Middle frontal gyrus (tissue), 1 donor: ENCODE measurements at regions not wholly inside any gene's neighbourhood (a gene's known extent, or its start where the extent isn't known, plus 50 kb on each side); places are given as distances from the start of the nearest gene placed in this dataset.

Experiments used
- DNase-seq: peaks from one replicate; pipeline ENCODE4 v3.0.0-alpha.2; 2015; ENCODE audit warnings: low spot score; ENCODE audit errors: extremely low spot score

DNA sequence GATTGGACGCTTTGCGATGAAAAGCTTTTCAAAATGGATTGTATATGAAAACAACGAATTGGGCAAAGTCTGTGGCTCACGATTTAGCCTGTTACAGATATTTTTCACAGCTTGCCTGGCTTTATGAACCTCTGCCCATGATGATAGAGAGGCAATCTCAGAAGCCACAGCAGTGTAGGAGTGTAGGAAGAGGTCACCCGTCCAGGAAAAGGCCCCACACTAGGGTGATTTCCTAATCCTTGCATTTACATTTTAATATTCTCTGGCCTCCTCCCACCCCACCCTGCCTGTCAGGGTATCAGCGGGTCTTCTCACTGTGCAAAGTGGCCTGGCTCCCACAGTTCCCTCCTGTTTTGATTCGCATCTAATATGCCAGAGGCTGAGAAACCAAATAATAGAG, 81.8 kb upstream of the FOXN3 start:
- no peak for DNase-seq

DNA sequence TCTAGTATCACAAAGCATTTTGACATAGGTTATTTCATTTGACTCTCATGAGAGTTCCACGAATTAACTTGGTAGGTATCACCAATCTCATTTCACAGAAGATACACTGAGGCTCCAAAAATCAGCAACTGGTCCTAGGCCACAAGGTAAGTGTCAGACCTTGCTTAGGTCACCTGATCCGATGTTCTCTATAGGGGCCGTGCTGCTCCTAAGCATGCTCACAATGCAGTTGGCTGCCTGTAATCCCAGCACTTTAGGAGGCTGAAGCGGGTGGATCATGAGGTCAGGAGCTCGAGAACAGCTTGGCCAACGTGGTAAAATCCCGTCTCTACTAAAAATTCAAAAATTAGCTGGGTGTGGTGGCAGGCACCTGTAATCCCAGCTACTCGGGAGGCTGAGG, 78.7 kb upstream of the FOXN3 start:
- DNase-seq: no peak

DNA sequence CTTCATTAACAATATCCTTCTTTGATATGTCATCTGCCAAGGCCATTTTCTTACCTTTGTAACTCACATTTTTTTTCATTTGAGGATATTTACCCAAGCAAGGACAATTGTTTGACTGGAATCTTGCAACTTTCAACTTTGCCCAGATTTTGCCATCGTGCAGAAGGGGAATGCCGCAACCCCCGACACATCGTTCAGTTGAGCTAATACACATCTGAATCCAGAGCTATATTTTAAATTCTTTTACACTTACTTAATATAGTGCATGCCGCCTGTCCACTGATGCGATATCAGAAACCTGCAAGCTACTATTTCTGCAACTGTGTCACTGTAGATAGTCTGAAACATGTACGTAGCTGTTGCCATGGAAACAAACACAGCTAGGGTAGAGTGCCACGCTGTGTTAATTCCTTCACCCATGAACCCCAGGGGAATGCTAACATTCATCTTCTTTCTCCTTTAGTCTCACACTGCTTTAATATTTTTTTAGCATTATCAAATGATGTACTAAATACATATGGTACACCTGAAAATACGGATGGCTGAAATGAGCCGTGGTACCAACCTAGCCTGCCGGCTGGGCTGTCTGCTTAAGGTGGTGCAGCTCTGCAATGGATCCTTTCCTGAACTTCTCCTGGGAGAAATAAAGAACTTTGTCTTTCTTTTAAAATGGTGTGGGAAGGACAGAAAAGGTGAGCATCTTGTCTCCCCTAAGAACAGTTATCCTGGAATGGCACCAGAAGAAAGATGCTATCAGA, 77.0 kb upstream of the FOXN3 start:
- no peak for DNase-seq

DNA sequence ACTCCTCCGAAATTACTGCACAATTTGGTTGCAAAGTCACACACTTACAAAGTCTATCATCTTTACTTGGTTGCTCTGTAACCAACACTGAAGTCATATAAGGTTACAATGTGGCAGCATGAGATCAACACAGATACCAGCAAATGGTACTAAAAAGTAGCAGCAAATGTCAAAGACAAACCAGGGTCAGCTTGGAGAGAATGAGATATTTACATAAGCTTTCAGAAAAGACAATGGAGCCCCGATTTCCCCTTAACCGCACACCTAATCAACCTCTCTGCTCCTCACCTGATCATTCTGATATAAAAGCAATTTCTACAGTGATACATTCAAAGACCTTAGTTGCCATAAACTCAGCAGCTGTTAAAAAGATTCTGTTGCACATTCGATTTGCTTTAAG, 76.4 kb upstream of the FOXN3 start:
- DNase-seq: no peak

DNA sequence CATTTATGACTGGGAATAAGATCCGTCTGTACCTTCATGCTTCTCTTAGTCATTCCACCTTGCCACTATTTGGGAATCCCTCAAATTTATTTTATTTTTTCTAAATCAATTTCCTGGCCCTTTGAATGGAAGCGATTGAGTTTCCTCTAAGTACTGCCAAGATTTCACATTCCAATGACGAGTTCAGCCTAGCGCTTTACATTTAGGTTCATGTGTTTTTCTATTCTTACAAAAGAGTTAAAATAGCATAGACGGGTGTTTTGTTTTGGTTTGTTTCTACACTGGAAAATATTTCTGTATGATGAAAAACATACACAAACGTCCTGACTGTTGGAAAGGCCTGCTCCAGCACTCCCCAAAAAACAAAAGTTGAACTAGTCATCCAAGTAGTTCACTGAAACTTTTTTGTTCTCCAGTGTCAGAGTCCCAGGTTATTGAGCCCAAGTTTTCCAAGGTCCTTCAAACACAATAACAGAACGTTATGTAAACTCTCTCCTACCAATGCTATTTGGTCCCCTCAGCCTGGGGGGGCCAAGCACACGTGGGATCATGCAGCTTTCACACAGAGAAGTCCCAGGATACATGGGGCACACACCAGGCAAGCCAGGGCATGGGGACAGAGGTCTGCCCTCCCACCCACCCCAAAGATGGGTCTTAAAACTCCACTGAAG, 74.8 kb upstream of the FOXN3 start:
- no peak for DNase-seq

DNA sequence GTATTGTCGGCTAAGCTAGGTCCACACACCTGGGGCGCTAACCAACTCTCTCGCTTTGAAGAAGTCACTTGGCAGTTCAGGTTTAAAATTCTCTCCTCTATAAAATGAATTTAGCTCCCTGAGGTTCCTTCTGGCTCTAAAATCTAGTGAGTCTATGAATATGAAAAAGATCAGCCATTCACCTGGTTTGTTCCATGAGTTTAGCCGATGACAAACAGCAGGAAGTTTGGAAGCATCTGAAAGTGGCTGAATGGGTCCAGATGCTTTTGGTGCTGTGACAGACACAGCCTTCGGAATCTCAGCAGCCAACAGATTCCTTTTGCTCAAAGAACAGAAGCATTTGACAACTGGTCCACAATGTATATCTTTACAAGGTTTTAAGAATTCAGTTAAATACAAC, 73.4 kb upstream of the FOXN3 start:
- no peak for DNase-seq

DNA sequence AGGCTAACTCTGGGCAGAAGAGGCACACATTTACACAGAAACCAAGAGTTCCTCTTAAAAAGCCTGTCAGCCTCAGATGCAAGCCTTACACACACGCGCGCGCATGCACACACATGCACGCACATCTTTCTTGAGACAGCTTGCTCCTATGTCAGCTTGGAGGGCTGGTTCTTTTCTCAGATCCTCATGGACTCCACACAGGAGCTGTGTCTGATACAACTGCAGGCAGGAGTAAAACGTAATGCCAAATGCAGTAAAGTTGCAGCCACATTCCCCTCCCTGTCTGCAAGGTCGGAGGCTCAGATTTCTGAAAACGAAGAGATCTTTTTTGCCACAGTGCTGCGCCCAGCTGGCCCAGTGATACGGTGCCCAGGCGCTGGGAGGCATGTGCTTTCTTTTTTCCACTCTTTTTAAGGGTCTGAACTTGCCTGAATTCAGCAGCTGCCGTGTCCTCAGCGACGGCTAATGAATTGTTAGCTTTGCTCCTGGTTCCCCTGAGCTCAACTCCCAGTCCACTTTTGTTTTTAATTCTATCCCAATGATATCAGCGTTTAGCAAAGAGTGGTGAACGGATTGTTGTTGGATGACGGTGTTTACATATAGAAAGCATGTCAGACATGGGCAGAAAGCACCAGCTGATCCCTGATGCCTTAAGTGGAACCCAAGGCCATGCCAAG, 72.9 kb upstream of the FOXN3 start:
- DNase-seq: no peak

DNA sequence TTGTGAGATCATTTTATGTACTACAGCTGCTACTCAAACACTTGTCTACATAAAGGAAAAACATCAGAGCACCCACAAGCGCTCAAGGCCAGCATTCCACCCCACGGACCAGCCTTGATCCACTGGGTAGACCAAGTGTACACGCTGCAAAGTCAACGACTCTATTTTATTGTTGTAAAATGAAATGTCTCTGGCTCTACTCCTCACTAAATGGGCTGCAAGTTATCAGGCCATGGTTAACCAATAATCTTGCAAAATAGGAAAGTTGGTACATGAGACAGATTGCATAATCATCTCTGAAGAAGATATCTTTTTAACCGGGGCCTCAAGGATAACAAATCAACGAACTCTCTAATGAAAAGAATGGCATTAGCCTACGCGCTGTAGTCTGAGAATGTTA, 69.9 kb upstream of the FOXN3 start:
- DNase-seq: no peak

DNA sequence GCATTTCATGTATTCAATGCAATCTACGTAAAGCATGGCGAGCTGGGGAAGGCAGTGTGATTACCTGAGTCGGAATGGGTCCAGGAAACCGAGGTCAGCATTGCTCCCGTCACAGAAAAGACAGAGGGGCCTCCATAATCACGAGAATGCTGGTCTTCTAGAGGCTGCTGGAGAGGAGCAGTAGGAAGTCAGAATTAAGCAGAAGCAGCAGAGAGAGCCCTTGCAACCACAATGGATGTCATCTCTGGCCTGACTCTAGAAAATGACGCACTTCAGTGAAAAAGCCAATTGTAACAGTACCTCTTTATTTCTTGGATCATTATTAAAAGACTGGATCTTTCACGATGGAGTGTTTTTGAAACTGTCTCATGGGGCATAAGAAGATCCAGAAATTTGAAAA, 69.5 kb upstream of the FOXN3 start:
- DNase-seq: no peak

DNA sequence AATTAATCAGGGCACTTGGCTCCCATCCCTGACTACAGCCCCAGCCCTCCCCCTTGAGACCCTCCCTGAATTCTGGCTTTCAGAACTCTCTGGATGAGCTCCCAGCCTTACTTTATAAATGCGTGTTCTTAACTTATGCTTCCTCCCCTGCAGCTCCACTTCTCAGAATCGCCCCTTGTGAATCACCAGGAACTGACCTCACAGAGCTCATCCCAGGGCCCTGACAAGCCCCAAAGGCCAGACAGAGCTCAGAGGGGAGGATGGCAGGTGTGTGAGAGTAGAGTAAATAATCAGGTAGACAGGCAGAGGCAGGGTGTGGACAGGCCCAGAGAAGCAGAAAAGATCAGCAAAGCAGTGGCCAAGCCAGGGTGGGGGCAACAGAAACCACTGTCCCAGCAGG, 68.2 kb upstream of the FOXN3 start:
- DNase-seq: no peak

DNA sequence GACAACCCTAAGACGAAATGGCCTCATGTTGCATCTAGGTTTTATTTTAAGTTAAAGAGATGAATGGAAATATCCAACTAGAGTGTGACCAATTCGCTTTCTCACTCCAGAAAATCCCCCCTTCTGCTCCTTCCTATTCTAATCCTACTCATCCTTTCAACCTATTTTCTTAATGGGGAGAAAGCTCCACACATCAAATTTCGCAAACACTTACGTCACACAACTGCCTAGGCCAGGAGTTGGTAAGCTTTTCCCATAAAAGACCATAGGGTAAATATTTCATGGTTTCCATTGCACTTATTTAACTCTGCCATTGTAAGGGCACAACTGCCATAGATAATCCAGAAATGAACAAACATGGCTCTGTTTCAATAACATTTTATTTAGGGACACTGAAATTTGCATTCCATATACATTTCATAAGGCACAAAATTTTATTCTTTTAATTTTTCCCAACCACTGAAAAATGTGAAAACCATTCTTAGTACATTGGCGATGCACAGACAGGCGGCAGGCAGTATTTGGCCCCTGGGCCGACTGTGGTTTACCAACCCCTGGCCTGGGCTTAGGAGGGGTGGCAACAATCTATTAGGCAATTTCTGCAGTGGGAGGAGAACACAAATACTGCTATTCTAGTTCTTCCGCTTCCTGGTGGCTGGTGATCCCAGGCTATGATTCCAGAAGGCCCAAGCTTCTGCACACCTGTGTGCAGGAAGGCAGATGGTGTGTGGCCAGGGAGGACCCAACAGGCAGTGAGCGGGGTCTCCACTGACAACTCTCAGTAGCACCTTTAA, 67.2 kb upstream of the FOXN3 start:
- DNase-seq: no peak

DNA sequence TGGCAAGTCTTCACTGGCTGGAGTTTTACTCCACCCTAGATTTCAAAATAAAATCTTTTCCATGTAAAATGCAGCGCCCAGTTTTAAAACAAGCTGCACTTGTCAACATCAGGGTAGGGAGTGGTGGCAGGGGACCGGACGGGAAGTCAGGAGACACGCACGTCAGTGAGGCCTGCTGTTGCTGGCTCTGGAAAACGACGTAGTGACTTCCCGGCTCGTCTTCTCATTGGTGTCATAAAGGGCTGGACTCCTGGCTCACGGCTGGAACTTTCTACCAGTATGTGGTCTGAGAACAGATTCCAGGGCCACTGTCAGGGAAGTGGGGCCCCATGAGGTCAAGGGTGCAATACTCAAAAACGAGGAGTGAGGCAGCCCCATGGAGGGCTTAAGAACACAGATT, 64.2 kb upstream of the FOXN3 start:
- DNase-seq: no peak

DNA sequence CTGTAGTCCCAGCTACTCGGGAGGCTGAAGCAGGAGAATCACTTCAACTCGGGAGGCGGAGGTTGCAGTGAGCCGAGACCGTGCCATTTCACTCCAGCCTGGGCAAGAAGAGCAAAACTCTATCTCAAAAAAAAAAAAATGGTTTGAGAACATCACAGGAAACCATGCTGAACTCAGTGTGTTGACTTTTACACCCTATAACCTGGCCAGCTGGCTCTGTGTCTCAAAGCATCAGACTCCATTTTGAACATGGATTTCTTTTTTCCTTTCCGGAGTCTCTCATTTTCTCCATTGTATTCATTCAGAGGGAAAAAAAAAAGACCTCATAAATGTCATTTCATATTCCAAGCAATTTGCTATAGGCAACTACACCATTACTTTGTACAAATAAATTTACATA, 63.2 kb upstream of the FOXN3 start:
- DNase-seq: no peak

DNA sequence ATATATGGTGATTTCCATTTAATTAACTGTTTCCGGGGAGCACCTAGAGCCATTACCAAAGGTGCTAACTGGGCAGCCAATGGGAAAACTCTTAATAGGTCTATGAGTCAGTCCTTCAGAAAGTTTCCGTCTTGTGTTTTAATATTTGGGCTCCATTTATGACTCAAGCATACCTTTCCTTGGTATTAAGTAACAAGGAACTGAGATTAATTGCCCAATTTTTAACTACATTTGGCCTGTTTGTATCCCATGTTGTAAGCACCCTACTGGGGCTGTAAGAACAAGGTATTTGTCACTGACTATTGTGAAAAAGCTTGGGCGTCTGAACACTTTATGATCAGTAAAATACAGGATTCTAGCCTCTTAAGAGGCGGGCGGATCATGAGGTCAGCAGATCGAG, 62.8 kb upstream of the FOXN3 start:
- no peak for DNase-seq

DNA sequence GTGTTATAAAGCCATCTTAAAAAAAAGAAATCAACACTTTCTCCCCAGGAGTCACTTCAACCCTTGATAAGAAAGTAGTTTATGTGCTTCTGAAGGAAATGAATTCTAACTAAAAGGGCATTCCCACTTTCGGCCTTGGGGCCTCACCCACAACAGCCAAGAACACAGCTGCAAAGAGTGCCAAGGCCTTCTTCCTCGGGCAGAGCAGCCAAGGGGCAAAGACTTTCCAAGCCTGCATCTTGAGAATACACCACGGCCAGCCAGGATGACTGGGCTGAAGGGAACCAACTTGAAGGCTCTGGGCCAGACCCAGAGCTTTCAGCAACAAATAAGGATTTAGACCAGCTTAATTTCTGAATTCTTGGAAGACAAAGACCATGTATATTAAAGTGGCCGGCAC, 60.4 kb upstream of the FOXN3 start:
- DNase-seq: no peak

DNA sequence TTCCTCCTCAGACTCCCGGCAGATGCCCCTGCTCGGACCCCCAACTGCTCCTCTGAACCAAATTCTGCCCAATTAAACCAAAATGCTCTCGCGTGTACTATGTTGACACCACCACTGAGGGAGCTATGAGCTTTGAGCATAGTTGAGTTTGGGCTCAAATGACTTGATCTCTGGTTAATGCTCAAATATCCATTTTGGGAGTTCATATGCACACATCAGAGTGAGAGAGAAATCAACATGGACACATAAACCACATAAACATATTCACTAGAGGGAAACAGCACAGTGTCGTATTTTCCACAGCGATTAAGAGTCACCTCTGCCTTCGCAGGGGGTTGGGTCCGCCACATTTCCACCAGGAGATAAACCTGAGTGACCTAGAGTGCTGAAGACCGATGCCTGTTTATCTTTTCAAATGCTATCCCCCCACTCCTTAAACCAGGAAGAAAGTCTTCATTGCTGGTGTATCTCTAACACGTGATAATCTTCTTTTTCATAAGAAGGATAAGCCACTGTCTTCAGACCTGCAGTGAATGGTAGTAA, 59.4 kb upstream of the FOXN3 start:
- no peak for DNase-seq

DNA sequence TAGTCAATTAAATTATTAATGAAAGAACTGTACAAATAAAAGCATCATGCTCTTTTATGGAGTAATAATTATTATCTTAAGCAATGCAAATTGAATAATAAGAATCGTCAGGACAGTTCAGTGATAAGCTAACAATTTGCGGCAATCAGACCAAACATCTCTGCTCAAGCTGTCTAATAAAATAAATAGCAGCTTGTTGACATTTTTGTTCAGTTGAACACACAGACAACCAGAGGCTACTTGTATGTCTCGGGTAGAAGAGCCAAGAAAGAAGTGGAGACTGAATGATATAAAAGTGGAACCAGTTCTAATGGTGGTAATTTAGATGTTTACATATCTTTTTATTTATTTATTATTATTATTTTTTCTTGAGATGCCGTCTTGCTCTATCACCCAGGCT, 57.4 kb upstream of the FOXN3 start:
- DNase-seq: no peak

DNA sequence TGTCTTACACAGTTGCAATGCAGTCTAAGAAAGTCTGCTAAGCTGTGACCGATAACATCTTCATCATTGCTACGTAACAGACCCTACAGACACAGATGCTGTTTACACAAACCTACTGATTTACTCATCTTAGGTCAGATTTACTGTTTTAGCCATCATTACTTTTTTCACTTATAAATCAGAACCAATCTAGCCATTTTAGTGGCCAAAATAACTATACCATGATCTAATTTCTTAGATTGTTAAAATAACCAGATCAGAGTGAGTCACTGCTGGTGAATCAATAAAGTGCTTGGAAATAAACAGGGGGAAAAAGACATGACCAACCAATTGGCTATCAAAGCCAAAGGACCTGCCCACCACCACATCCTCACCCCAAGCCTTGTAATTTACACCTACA, 57.0 kb upstream of the FOXN3 start:
- DNase-seq: no peak

DNA sequence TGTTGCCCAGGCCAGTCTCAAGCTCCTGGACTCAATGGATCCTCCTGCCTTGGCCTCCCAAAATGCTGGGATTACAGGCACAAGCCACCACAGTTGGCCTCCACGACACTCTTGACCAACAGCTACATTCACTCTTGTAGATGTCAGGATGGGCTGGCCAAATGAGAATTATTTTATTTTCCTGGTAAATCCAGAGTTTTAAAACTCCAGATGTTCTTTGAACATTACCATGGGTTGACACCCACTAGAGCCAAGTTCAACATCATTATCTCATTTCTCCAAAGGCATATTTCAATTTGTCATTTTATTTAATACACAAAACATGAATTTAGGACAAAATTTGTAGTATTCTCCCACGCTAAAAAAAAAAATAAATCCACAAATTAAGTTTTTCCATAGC, 56.5 kb upstream of the FOXN3 start:
- DNase-seq: no peak

DNA sequence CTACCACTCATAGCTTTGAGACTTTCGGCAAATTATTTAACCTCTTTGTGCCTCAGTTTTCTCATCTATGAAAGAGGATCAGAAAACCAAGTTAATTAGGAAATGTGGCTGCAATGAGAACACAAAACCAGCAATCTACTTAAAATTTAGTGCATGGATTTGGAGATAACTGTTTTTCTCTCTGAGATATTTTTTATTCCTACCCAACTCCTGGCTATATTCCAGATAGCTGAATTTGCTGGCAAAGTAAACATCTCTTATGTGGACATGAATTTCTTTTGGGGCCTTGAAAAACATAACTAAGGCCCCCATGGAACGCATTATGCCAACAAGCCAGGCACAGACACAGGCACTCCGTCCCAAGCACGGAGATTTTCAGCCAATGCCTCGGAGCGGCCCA, 53.4 kb upstream of the FOXN3 start:
- no peak for DNase-seq
